GM12878 (cell line): ENCODE measurements at regions not wholly inside any gene's neighbourhood (a gene's known extent, or its start where the extent isn't known, plus 50 kb on each side); places are given as distances from the start of the nearest gene placed in this dataset.

ENCODE experiments used
- BRCA1 ChIP-seq: IDR thresholded peaks from 2 replicates; pipeline ENCODE4 v1.6.1; 2011; ENCODE audit warnings: low read depth, low read length, improper control_type of control experiment
- HDGF ChIP-seq: fragments of 450-650 bp; IDR thresholded peaks from 2 replicates; pipeline ENCODE4 v1.6.1; 2016; ENCODE audit warnings: antibody characterized with exemption
- LARP7 ChIP-seq: fragments of 450-650 bp; IDR thresholded peaks from 2 replicates; pipeline ENCODE4 v1.6.1; 2017; ENCODE audit warnings: mild to moderate bottlenecking
- MEF2B ChIP-seq: fragments of 450-650 bp; IDR thresholded peaks from 2 replicates; pipeline ENCODE4 v1.6.1; 2018; ENCODE audit warnings: mild to moderate bottlenecking, moderate library complexity; ENCODE audit not compliant: partially characterized antibody, poor library complexity, severe bottlenecking
- NR2C1 ChIP-seq: fragments of 450-650 bp; IDR thresholded peaks from 2 replicates; pipeline ENCODE4 v1.6.1; 2017; ENCODE audit warnings: antibody characterized with exemption, mild to moderate bottlenecking, moderate library complexity
- PAX5 ChIP-seq: IDR thresholded peaks from 2 replicates; pipeline ENCODE4 v1.6.1; 2011; ENCODE audit warnings: low read depth, low read length, borderline replicate concordance
- PAX8 ChIP-seq: fragments of 450-650 bp; IDR thresholded peaks from 2 replicates; pipeline ENCODE4 v1.6.1; 2017; ENCODE audit warnings: mild to moderate bottlenecking, moderate library complexity
- SIX5 ChIP-seq: IDR thresholded peaks from 2 replicates; pipeline ENCODE4 v1.6.1; 2011; ENCODE audit warnings: mild to moderate bottlenecking, low read depth, low read length, moderate library complexity; ENCODE audit not compliant: severe bottlenecking
- TBL1XR1 ChIP-seq: IDR thresholded peaks from 2 replicates; pipeline ENCODE4 v1.6.1; 2012; ENCODE audit warnings: low read depth, low read length, improper control_type of control experiment
- TCF3 ChIP-seq: IDR thresholded peaks from 2 replicates; pipeline ENCODE4 v1.6.1; 2012; ENCODE audit warnings: low read depth, mild to moderate bottlenecking, low read length, borderline replicate concordance; ENCODE audit not compliant: insufficient read depth
- ZNF207 ChIP-seq: fragments of 450-650 bp; IDR thresholded peaks from 2 replicates; pipeline ENCODE4 v1.6.1; 2014; ENCODE audit warnings: antibody characterized with exemption, mild to moderate bottlenecking, borderline replicate concordance
- TF ChIP-seq, protein P1 (sequence below): fragments of 450-650 bp; IDR thresholded peaks from 2 replicates; pipeline ENCODE4 v1.6.1; 2016; ENCODE audit warnings: mild to moderate bottlenecking, moderate library complexity, borderline replicate concordance

DNA sequence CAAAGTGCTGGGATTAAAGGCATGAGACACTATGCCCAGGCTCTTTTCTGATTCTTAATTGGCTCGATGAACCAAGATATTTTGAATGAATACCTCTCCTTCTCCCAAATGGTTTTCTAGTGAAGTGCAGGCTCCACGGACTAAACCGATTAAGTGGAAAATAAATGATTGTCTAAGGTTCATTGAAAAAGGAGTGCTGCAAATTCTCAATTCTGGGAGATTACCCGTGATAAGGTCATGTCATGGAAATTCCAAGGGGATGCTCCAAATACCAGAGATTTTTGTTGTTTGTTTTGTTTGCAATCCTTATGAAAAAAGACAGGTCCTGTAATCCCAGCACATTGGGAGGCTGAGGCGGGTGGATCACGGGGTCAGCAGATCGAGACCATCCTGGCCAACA, 406.9 kb upstream of the TBL1XR1 start (continued):
- no peak for TF ChIP-seq TCF3
- TF ChIP-seq BRCA1, result no peak
- TF ChIP-seq HDGF, result no peak
- no peak for TF ChIP-seq PAX5
- no peak for TF ChIP-seq MEF2B
- no peak for TF ChIP-seq PAX8
- TF ChIP-seq, protein P1, sequence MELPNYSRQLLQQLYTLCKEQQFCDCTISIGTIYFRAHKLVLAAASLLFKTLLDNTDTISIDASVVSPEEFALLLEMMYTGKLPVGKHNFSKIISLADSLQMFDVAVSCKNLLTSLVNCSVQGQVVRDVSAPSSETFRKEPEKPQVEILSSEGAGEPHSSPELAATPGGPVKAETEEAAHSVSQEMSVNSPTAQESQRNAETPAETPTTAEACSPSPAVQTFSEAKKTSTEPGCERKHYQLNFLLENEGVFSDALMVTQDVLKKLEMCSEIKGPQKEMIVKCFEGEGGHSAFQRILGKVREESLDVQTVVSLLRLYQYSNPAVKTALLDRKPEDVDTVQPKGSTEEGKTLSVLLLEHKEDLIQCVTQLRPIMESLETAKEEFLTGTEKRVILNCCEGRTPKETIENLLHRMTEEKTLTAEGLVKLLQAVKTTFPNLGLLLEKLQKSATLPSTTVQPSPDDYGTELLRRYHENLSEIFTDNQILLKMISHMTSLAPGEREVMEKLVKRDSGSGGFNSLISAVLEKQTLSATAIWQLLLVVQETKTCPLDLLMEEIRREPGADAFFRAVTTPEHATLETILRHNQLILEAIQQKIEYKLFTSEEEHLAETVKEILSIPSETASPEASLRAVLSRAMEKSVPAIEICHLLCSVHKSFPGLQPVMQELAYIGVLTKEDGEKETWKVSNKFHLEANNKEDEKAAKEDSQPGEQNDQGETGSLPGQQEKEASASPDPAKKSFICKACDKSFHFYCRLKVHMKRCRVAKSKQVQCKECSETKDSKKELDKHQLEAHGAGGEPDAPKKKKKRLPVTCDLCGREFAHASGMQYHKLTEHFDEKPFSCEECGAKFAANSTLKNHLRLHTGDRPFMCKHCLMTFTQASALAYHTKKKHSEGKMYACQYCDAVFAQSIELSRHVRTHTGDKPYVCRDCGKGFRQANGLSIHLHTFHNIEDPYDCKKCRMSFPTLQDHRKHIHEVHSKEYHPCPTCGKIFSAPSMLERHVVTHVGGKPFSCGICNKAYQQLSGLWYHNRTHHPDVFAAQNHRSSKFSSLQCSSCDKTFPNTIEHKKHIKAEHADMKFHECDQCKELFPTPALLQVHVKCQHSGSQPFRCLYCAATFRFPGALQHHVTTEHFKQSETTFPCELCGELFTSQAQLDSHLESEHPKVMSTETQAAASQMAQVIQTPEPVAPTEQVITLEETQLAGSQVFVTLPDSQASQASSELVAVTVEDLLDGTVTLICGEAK, result no peak
- TF ChIP-seq ZNF207, result no peak
- no peak for TF ChIP-seq SIX5
- TF ChIP-seq NR2C1, result no peak
- no peak for TF ChIP-seq TBL1XR1
- no peak for TF ChIP-seq LARP7
